ENCODE measurements at regions not wholly inside any gene's neighbourhood (a gene's known extent, or its start where the extent isn't known, plus 50 kb on each side); places are given as distances from the start of the nearest gene placed in this dataset.

GRCh38 chr2:41719756-41720155, 328.1 kb upstream of the PKDCC start:
- H3K4me3 ChIP-seq (ENCODE audit: control insufficient read depth, low read depth, low read length), result no peak overlapping the region
- TF ChIP-seq CTCF (IDR thresholded peaks at IDR 0.05; ENCODE audit: control insufficient read depth, insufficient read depth, low read depth, low read length, missing control alignments), result no peak
- DNase-seq (ENCODE audit: low read depth), result no peak

- H3K4me3 ChIP-seq (ENCODE audit: control insufficient read depth, low read depth, low read length), result no peak overlapping the region
- DNase-seq (ENCODE audit: low read depth), result no peak
- no peak for TF ChIP-seq CTCF (IDR thresholded peaks at IDR 0.05; ENCODE audit: control insufficient read depth, insufficient read depth, low read depth, low read length, missing control alignments)
Measured at GRCh38 chr2:41720331-41721251, 327.2 kb upstream of the PKDCC start.

- DNase-seq (ENCODE audit: low read depth), result no peak
- H3K4me3 ChIP-seq (ENCODE audit: control insufficient read depth, low read depth, low read length), result no peak overlapping the region
- TF ChIP-seq CTCF (IDR thresholded peaks at IDR 0.05; ENCODE audit: control insufficient read depth, insufficient read depth, low read depth, low read length, missing control alignments), result no peak
Measured at GRCh38 chr2:41722668-41723369, 325.0 kb upstream of the PKDCC start.

- TF ChIP-seq CTCF (IDR thresholded peaks at IDR 0.05; ENCODE audit: control insufficient read depth, insufficient read depth, low read depth, low read length, missing control alignments), result no peak
- no peak overlapping the region for H3K4me3 ChIP-seq (ENCODE audit: control insufficient read depth, low read depth, low read length)
Measured at GRCh38 chr2:41723526-41723925, 324.3 kb upstream of the PKDCC start.

GRCh38 chr2:41724465-41724864, 323.4 kb upstream of the PKDCC start:
- H3K4me3 ChIP-seq (ENCODE audit: control insufficient read depth, low read depth, low read length), result no peak overlapping the region
- DNase-seq (ENCODE audit: low read depth), result no peak
- TF ChIP-seq CTCF (IDR thresholded peaks at IDR 0.05; ENCODE audit: control insufficient read depth, insufficient read depth, low read depth, low read length, missing control alignments), result no peak

More at GRCh38 chr2:41723526-41723925, 324.3 kb upstream of the PKDCC start:
- no peak for DNase-seq (ENCODE audit: low read depth)

- no peak overlapping the region for H3K4me3 ChIP-seq (ENCODE audit: control insufficient read depth, low read depth, low read length)
- DNase-seq (ENCODE audit: low read depth), result no peak
- TF ChIP-seq CTCF (IDR thresholded peaks at IDR 0.05; ENCODE audit: control insufficient read depth, insufficient read depth, low read depth, low read length, missing control alignments), result no peak
Measured at GRCh38 chr2:41725901-41726300, 321.9 kb upstream of the PKDCC start.
